ENCODE measurements at regions not wholly inside any gene's neighbourhood (a gene's known extent, or its start where the extent isn't known, plus 50 kb on each side); places are given as distances from the start of the nearest gene placed in this dataset. TPM values are rescaled to one million over a fixed set of nuclear protein-coding genes. Genes with fewer than 3 reads are reported as not detected.

DNA sequence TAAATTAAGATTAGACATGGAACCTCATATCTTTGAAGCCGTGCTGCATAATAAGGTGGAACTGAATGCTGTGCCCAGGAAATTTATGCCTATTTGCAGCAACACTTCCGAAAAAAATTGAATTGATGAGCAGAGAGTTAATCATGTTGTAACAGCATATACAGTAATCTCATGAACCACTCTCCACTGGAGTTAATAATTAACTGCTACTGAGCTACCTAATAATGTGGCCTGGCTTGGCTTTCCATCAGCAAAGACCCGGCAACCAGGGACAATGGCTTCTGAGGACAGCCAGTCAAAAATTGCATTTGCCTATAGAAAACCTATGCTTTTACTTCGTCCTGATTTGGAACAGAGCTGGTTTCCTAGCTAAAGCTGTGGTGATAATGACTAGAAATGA is 63.8 kb upstream of the GATB start:
- peaks cover 4% of the 10 kb centered on the region for H3K27me3 ChIP-seq (ENCODE audit: control insufficient read depth, insufficient read depth, low read length)
- no peaks in the 10 kb centered on the region for H3K36me3 ChIP-seq (ENCODE audit: control insufficient read depth, insufficient read depth, low read length)
- DNase-seq (ENCODE audit: low read depth) = no peak
- TF ChIP-seq, protein P1, sequence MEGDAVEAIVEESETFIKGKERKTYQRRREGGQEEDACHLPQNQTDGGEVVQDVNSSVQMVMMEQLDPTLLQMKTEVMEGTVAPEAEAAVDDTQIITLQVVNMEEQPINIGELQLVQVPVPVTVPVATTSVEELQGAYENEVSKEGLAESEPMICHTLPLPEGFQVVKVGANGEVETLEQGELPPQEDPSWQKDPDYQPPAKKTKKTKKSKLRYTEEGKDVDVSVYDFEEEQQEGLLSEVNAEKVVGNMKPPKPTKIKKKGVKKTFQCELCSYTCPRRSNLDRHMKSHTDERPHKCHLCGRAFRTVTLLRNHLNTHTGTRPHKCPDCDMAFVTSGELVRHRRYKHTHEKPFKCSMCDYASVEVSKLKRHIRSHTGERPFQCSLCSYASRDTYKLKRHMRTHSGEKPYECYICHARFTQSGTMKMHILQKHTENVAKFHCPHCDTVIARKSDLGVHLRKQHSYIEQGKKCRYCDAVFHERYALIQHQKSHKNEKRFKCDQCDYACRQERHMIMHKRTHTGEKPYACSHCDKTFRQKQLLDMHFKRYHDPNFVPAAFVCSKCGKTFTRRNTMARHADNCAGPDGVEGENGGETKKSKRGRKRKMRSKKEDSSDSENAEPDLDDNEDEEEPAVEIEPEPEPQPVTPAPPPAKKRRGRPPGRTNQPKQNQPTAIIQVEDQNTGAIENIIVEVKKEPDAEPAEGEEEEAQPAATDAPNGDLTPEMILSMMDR (IDR thresholded peaks at IDR 0.05; ENCODE audit: insufficient read depth, low read depth, low read length) = no peak
- ChIA-PET POLR2A (no interaction called here), CTCF (no interaction called here)
- no peak overlapping the region for H3K4me3 ChIP-seq (ENCODE audit: low read depth, low read length)

DNA sequence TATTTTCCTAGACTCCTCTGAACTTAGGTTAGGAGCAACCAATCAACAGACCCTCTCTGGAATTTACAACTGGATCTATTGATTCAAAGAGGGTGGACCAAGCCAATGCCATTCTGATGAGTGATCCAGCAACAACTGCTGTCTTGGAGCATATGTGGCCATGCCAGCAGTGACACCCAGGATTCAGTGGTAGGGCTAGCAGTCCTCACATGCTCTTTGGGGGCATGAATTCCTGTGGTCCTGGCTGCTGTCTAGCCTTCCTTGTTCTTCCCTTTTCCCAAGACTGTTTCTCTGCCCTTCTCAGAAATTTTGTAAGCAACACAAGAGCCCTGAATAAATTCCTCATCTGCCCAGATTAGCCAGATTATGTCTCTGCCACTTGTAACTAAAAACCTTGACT is 61.5 kb upstream of the GATB start:
- Histone ChIP-seq H3K27me3 (ENCODE audit: control insufficient read depth, insufficient read depth, low read length) (peaks cover 2% of the 10 kb centered on the region; the same call in 1 of the 2 replicates), H3K4me3 (ENCODE audit: low read depth, low read length) (no peak overlapping the region), H3K36me3 (ENCODE audit: control insufficient read depth, insufficient read depth, low read length) (no peaks in the 10 kb centered on the region)
- CTCF ChIA-PET = no interaction called here
- TF ChIP-seq, protein P1 (IDR thresholded peaks at IDR 0.05; ENCODE audit: insufficient read depth, low read depth, low read length) = no peak
- DNase-seq (ENCODE audit: low read depth) = no peak
- POLR2A ChIA-PET = no interaction called here

DNA sequence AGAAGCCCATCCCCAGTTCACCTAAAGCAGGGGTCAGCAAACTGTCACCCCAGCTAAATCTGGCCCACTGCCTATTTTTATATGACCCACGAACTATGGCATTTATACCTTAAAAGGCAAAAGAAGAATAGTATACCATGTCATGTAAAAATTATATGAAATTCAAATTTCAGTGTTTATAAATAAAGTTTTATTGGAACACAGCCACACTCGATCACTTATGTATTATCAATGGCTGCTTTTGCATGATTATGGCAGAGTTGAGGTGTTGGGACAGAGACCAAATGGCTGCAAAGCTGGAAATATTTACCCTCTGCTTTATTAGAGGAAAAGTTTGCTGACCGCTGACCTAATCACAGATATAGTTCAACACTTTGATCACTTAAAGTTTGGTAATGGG is 59.2 kb upstream of the GATB start:
- ChIA-PET CTCF (no interaction called here), POLR2A (no interaction called here)
- TF ChIP-seq, protein P1 (IDR thresholded peaks at IDR 0.05; ENCODE audit: insufficient read depth, low read depth, low read length) = no peak
- DNase-seq (ENCODE audit: low read depth) = no peak
- no peaks in the 10 kb centered on the region for H3K36me3 ChIP-seq (ENCODE audit: control insufficient read depth, insufficient read depth, low read length)
- peaks cover 2% of the 10 kb centered on the region; the same call in 1 of the 2 replicates for H3K27me3 ChIP-seq (ENCODE audit: control insufficient read depth, insufficient read depth, low read length)
- H3K4me3 ChIP-seq (ENCODE audit: low read depth, low read length) = no peak overlapping the region

DNA sequence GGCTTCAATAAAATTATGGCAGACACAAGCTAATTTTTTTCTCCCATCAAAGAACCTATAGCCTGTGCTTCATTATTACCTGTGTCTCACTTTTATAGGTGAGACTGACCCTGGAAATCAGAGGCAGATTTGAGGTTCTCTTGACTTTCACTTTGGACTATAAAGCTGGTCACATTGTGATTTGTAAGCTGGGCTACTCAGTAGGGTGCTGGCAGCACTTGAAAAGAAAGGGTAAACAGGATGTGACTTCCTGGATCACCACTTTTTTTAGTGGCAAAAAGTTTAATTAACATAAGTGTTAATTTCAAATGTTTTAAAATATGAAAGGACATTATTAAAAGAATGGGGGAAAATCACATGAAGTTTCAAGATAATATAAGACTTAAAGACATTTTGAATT is 50.6 kb upstream of the GATB start:
- CTCF ChIA-PET = no interaction called here

More for the DNA sequence above, 50.6 kb upstream of the GATB start:
- Histone ChIP-seq H3K36me3 (ENCODE audit: control insufficient read depth, insufficient read depth, low read length) (no peaks in the 10 kb centered on the region), H3K4me3 (ENCODE audit: low read depth, low read length) (no peak overlapping the region), H3K27me3 (ENCODE audit: control insufficient read depth, insufficient read depth, low read length) (no peaks in the 10 kb centered on the region)
- no peak for DNase-seq (ENCODE audit: low read depth)
- POLR2A ChIA-PET = no interaction called here
- TF ChIP-seq, protein P1 (IDR thresholded peaks at IDR 0.05; ENCODE audit: insufficient read depth, low read depth, low read length) = no peak

Small RNA genes in the stretch of these regions (small RNA-seq; reads per million reads assigned to genes)
- not detected for gene RN7SL446P (ENCODE audit: insufficient read length, low read depth, low replicate concordance)
- not detected for gene RNA5SP169 (ENCODE audit: insufficient read length, low read depth, low replicate concordance)

Measured in BJ (cell line).